ENCODE measurements at regions not wholly inside any gene's neighbourhood (a gene's known extent, or its start where the extent isn't known, plus 50 kb on each side); places are given as distances from the start of the nearest gene placed in this dataset.

- Mint-ChIP-seq H3K36me3 (no peaks in the 10 kb centered on the region), H3K27ac (no peak overlapping the region), H3K4me3 (no peak overlapping the region), H3K9me3 (no peaks in the 10 kb centered on the region), H3K27me3 (no peaks in the 10 kb centered on the region), H3K4me1 (ENCODE audit: unreplicated experiment) (no peaks in the 10 kb centered on the region)
- no peak for TF ChIP-seq CTCF (conservative IDR thresholded peaks at IDR 0.05)
- no peak for DNase-seq (ENCODE audit: extremely low spot score, unreplicated experiment)
These were observed 52.3 kb upstream of the BHLHE40 start for GRCh38 chr3:4926892-4927291.

- H3K9me3 Mint-ChIP-seq, result no peaks in the 10 kb centered on the region
- no peak for TF ChIP-seq CTCF (conservative IDR thresholded peaks at IDR 0.05)
- H3K36me3 Mint-ChIP-seq, result no peaks in the 10 kb centered on the region
- no peaks in the 10 kb centered on the region for H3K4me1 Mint-ChIP-seq (ENCODE audit: unreplicated experiment)
- H3K27ac Mint-ChIP-seq, result no peak overlapping the region
- H3K27me3 Mint-ChIP-seq, result no peaks in the 10 kb centered on the region
- no peak for DNase-seq (ENCODE audit: extremely low spot score, unreplicated experiment)
- H3K4me3 Mint-ChIP-seq, result no peak overlapping the region
These were observed 50.9 kb upstream of the BHLHE40 start for GRCh38 chr3:4928277-4928789.
